ENCODE measurements at regions not wholly inside any gene's neighbourhood (a gene's known extent, or its start where the extent isn't known, plus 50 kb on each side); places are given as distances from the start of the nearest gene placed in this dataset.

- TF ChIP-seq POLR2AphosphoS5 (IDR thresholded peaks at IDR 0.05): no peak
- no peak for TF ChIP-seq CTCF (IDR thresholded peaks at IDR 0.05)
These were observed 65.2 kb upstream of the ZNF81 start for GRCh38 chrX:47771473-47771872.

Data from breast epithelium (tissue), 3 donors.